IMR-90 (cell line): ENCODE measurements at regions not wholly inside any gene's neighbourhood (a gene's known extent, or its start where the extent isn't known, plus 50 kb on each side); places are given as distances from the start of the nearest gene placed in this dataset.

Source experiments
- ATAC-seq: fragments of 200-7000 bp; cut with Tn5 transposase; 2 replicates; pipeline ENCODE4 v1.9.1; 2020; ENCODE audit warnings: low read depth, mild to moderate bottlenecking, moderate library complexity
- BruUV-seq: library from RNA; stranded (reverse); fragments of 400-500 nt; replicated peaks from 2 replicates; lab custom pipeline; 2021; lab: Mats Ljungman, UMichigan
- CTCF ChIA-PET: fragments of 300-600 bp; formaldehyde crosslinking; extraction: SDS; loops from one replicate; lab custom pipeline; 2021; ENCODE audit warnings: antibody characterized with exemption; lab: Yijun Ruan, JAX
- POLR2A ChIA-PET: fragments of 300-600 bp; sonication (Branson Sonifier 250); formaldehyde crosslinking; loops from one replicate; lab custom pipeline; 2022; ENCODE audit warnings: antibody characterized with exemption; ENCODE audit not compliant: unreplicated experiment; lab: Charles Lee
- DNase-seq: peaks from one replicate; pipeline ENCODE4 v3.0.0; 2013
- H2AFZ ChIP-seq: replicated peaks from 2 replicates; pipeline ENCODE3; 2013; ENCODE audit warnings: low read length, mild to moderate bottlenecking; ENCODE audit not compliant: poor library complexity
- H2AK5ac ChIP-seq: 2 replicates; pipeline ENCODE4 v1.6.1; 2013; ENCODE audit warnings: low read depth, low read length, inconsistent platforms
- H2AK9ac ChIP-seq: replicated peaks from 2 replicates; pipeline ENCODE3; 2013; ENCODE audit warnings: mild to moderate bottlenecking, low read depth, low read length, moderate library complexity; ENCODE audit not compliant: poor library complexity
- H2BK120ac ChIP-seq: 2 replicates; pipeline ENCODE4 v1.6.1; 2013; ENCODE audit warnings: low read depth, low read length, inconsistent platforms
- H2BK15ac ChIP-seq: 3 replicates; pipeline ENCODE4 v1.6.1; 2013; ENCODE audit warnings: low read depth, low read length, inconsistent platforms
- H2BK20ac ChIP-seq: 2 replicates; pipeline ENCODE4 v1.6.1; 2013; ENCODE audit warnings: low read depth, mild to moderate bottlenecking, inconsistent platforms, low read length, moderate library complexity
- H2BK5ac ChIP-seq: 2 replicates; pipeline ENCODE4 v1.6.1; 2013; ENCODE audit warnings: mild to moderate bottlenecking, low read depth, low read length, inconsistent platforms; ENCODE audit not compliant: poor library complexity, severe bottlenecking
- H3K14ac ChIP-seq: replicated peaks from 2 replicates; pipeline ENCODE4 v1.6.1; 2013; ENCODE audit warnings: low read depth, low read length, inconsistent platforms
- H3K18ac ChIP-seq: 2 replicates; pipeline ENCODE4 v1.6.1; 2013; ENCODE audit warnings: low read depth, low read length, control low read depth
- H3K23ac ChIP-seq: 2 replicates; pipeline ENCODE4 v1.6.1; 2013; ENCODE audit warnings: low read depth, low read length, inconsistent platforms
- H3K27ac ChIP-seq: 2 replicates; pipeline ENCODE4 v1.5.1; 2013; ENCODE audit warnings: mild to moderate bottlenecking, control low read depth, low read length; ENCODE audit not compliant: insufficient read depth
- H3K27me3 ChIP-seq: 2 replicates; pipeline ENCODE4 v1.6.1; 2013; ENCODE audit warnings: low read length; ENCODE audit not compliant: control insufficient read depth, insufficient read depth
- H3K36me3 ChIP-seq: 2 replicates; pipeline ENCODE4 v1.6.1; 2013; ENCODE audit warnings: low read length, mixed read lengths; ENCODE audit not compliant: control insufficient read depth, insufficient read depth
- H3K4ac ChIP-seq: 2 replicates; pipeline ENCODE4 v1.6.1; 2013; ENCODE audit warnings: low read depth, low read length, inconsistent platforms
- H3K4me1 ChIP-seq: 2 replicates; pipeline ENCODE4 v1.6.1; 2013; ENCODE audit warnings: low read length, mixed read lengths; ENCODE audit not compliant: control insufficient read depth, insufficient read depth
- H3K4me2 ChIP-seq: 2 replicates; pipeline ENCODE4 v1.6.1; 2013; ENCODE audit warnings: low read depth, mild to moderate bottlenecking, control low read depth, low read length, moderate library complexity
- H3K4me3 ChIP-seq: 2 replicates; pipeline ENCODE4 v1.5.1; 2013; ENCODE audit warnings: low read depth, mild to moderate bottlenecking, control low read depth, low read length, moderate library complexity; ENCODE audit not compliant: insufficient read depth
- H3K56ac ChIP-seq: 2 replicates; pipeline ENCODE4 v1.6.1; 2013; ENCODE audit warnings: low read length, inconsistent platforms; ENCODE audit not compliant: insufficient read depth; ENCODE audit errors: extremely low read depth
- H3K79me1 ChIP-seq, 2 experiments: 2 replicates each; pipeline ENCODE4 v1.6.1; 2013; ENCODE audit warnings: low read length in 2 of 2, inconsistent platforms in 1 of 2, low read depth in 1 of 2
- H3K9ac ChIP-seq: 2 replicates; pipeline ENCODE4 v1.6.1; 2013; ENCODE audit warnings: low read depth, low read length, control low read depth
- H3K9me1 ChIP-seq: 2 replicates; pipeline ENCODE4 v1.6.1; 2013; ENCODE audit warnings: low read length, inconsistent platforms; ENCODE audit not compliant: insufficient read depth
- H3K9me3 ChIP-seq: 2 replicates; pipeline ENCODE4 v1.6.1; 2013; ENCODE audit warnings: low read length; ENCODE audit not compliant: control insufficient read depth, insufficient read depth
- H4K20me1 ChIP-seq: 2 replicates; pipeline ENCODE4 v1.6.1; 2013; ENCODE audit warnings: low read length, inconsistent platforms; ENCODE audit not compliant: insufficient read depth
- H4K5ac ChIP-seq: 2 replicates; pipeline ENCODE4 v1.6.1; 2013; ENCODE audit warnings: mild to moderate bottlenecking, low read depth, low read length, control low read depth
- H4K8ac ChIP-seq, 2 experiments: 2 replicates each; pipeline ENCODE4 v1.6.1; 2013; ENCODE audit warnings: low read depth in 2 of 2, low read length in 2 of 2, control low read depth in 1 of 2, inconsistent platforms in 1 of 2
- H4K91ac ChIP-seq: 2 replicates; pipeline ENCODE4 v1.6.1; 2013; ENCODE audit warnings: low read depth, low read length, inconsistent platforms; ENCODE audit not compliant: insufficient read depth
- BHLHE40 ChIP-seq: fragments of 150-350 bp; IDR thresholded peaks from 2 replicates; pipeline ENCODE4 v1.6.1; 2016; ENCODE audit warnings: mild to moderate bottlenecking, low read depth, low read length
- CEBPB ChIP-seq: IDR thresholded peaks from 2 replicates; pipeline ENCODE4 v1.6.1; 2012; ENCODE audit warnings: low read depth, low read length, improper control_type of control experiment
- CHD1 ChIP-seq: IDR thresholded peaks from 2 replicates; pipeline ENCODE4 v1.6.1; 2012; ENCODE audit warnings: low read depth, low read length, improper control_type of control experiment
- CTCF ChIP-seq: conservative IDR thresholded peaks from 2 replicates; pipeline ENCODE4 v1.5.1; 2012; ENCODE audit warnings: mild to moderate bottlenecking, low read depth, low read length, improper control_type of control experiment
- ELK1 ChIP-seq: fragments of 150-350 bp; IDR thresholded peaks from 2 replicates; pipeline ENCODE4 v1.6.1; 2016; ENCODE audit warnings: low read depth, mild to moderate bottlenecking, low read length, moderate library complexity, borderline replicate concordance
- FOS ChIP-seq: fragments of 150-350 bp; IDR thresholded peaks from 2 replicates; pipeline ENCODE4 v1.6.1; 2016; ENCODE audit warnings: low read depth, low read length
- MAFK ChIP-seq: IDR thresholded peaks from 2 replicates; pipeline ENCODE4 v1.6.1; 2012; ENCODE audit warnings: low read depth, low read length, improper control_type of control experiment
- MXI1 ChIP-seq: IDR thresholded peaks from 2 replicates; pipeline ENCODE4 v1.6.1; 2012; ENCODE audit warnings: low read depth, mild to moderate bottlenecking, low read length, moderate library complexity, borderline replicate concordance
- NFE2L2 ChIP-seq: fragments of 150-350 bp; IDR thresholded peaks from 2 replicates; pipeline ENCODE4 v1.6.1; 2016; ENCODE audit warnings: low read depth, mild to moderate bottlenecking, low read length
- RAD21 ChIP-seq: IDR thresholded peaks from 2 replicates; pipeline ENCODE4 v1.6.1; 2012; ENCODE audit warnings: low read length, improper control_type of control experiment
- RCOR1 ChIP-seq: IDR thresholded peaks from 2 replicates; pipeline ENCODE4 v1.6.1; 2012; ENCODE audit warnings: mild to moderate bottlenecking, low read length, improper control_type of control experiment; ENCODE audit not compliant: insufficient replicate concordance
- RFX5 ChIP-seq: IDR thresholded peaks from 2 replicates; pipeline ENCODE4 v1.8.0; 2012; ENCODE audit warnings: low read depth, mild to moderate bottlenecking, low read length, moderate library complexity
- SMC3 ChIP-seq: fragments of 150-350 bp; IDR thresholded peaks from 2 replicates; pipeline ENCODE4 v1.6.1; 2016; ENCODE audit warnings: low read depth, mild to moderate bottlenecking, antibody characterized with exemption, low read length, moderate library complexity
- USF2 ChIP-seq: fragments of 150-350 bp; IDR thresholded peaks from 2 replicates; pipeline ENCODE4 v1.6.1; 2017; ENCODE audit warnings: mild to moderate bottlenecking, antibody characterized with exemption, low read length, low read depth
- WGBS, 2 experiments: methylation state at CpG; one replicate each; pipeline versions ENCODE4 v1.1.5 to v1.1.7; 2013; ENCODE audit warnings: missing lambda C conversion rate in 2 of 2; ENCODE audit not compliant: insufficient read length in 1 of 2; ENCODE audit errors: extremely low coverage in 2 of 2; 5-methylcytosine and 5-hydroxymethylcytosine counted together
- dilution Hi-C: fragments of 300-500 bp; cut with HindIII; formaldehyde crosslinking; loops from one replicate; pipeline ENCODE4 v1.14.3; 2018; ENCODE audit warnings: low sequenced_read_pairs; ENCODE audit not compliant: unreplicated experiment
- in situ Hi-C: fragments of 300-500 bp; cut with MboI; formaldehyde crosslinking; loops from 3 replicates; pipeline ENCODE4 v1.14.3; 2019; ENCODE audit warnings: low sequenced_read_pairs, inconsistent platforms, mixed read lengths
- intact Hi-C: fragments of 100-400 bp; cut with micrococcal nuclease; formaldehyde crosslinking; loops from 2 replicates; pipeline ENCODE4 v1.10.0; 2022

DNA sequence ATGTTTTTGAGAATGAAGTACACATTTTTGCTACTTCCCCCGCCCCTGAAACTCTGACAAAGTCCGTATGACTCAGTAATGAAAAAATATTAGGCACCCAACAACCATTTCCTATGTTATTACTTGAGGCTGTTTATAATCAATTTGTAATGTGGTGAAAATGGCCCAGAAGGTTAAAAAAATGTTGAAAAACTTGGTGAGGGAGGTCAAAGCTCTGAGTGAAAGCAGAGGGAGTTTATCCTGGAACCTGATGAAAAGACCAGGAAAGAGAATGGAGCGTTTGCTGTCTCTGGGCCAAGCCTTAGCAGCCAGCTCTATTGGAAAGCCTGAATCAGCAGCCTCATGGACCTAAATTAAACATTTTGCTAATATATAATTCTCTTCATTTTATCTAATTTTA lies 367.7 kb upstream of the NEGR1 start:
- POLR2A ChIA-PET: no interaction called here

More for the DNA sequence above, 367.7 kb upstream of the NEGR1 start:
- in situ Hi-C loops (no loop called here), dilution Hi-C loops (no loop called here), intact Hi-C loops (no loop called here)
- CTCF ChIA-PET: no interaction called here
- Histone ChIP-seq H3K9me1 (no peaks in the 10 kb centered on the region), H4K20me1 (no peaks in the 10 kb centered on the region), H4K91ac (no peak overlapping the region), H2BK15ac (no peak overlapping the region), H3K4me1 (no peaks in the 10 kb centered on the region), H2BK20ac (no peak overlapping the region), H3K23ac (no peak overlapping the region), H2AK9ac (no peak overlapping the region), H3K27me3 (no peaks in the 10 kb centered on the region), H3K79me1 (no peaks in the 10 kb centered on the region), H3K9me3 (no peaks in the 10 kb centered on the region), H3K18ac (no peak overlapping the region), H4K5ac (no peak overlapping the region), H3K4ac (no peak overlapping the region), H3K9ac (no peak overlapping the region), H2BK120ac (no peak overlapping the region), H3K4me3 (no peak overlapping the region), H2AFZ (no peak overlapping the region), H2AK5ac (no peak overlapping the region), H3K4me2 (no peak overlapping the region), H3K27ac (no peak overlapping the region), H4K8ac (no peak overlapping the region), H3K56ac (no peak overlapping the region), H2BK5ac (no peak overlapping the region), H3K14ac (no peak overlapping the region), H3K36me3 (no peaks in the 10 kb centered on the region)
- no TSS peak for BruUV-seq
- TF ChIP-seq MXI1 (no peak), MAFK (no peak), CTCF (no peak), RFX5 (no peak), NFE2L2 (no peak), SMC3 (no peak), CHD1 (no peak), USF2 (no peak), RAD21 (no peak), ELK1 (no peak), BHLHE40 (no peak), FOS (no peak), RCOR1 (no peak), CEBPB (no peak)
- ATAC-seq (no peak), DNase-seq (peak; percentile 0)
- no CpG with 5 or more reads among the region's 3 CpGs for WGBS, 2 experiments
